ENCODE measurements at regions not wholly inside any gene's neighbourhood (a gene's known extent, or its start where the extent isn't known, plus 50 kb on each side); places are given as distances from the start of the nearest gene placed in this dataset.

GRCh38 chr11:105332171-105332570 is 192.6 kb upstream of the CARD18 start:
- TF ChIP-seq FOXM1 (IDR thresholded peaks at IDR 0.05; ENCODE audit: borderline replicate concordance, low read depth) (no peak), CREB1 (IDR thresholded peaks at IDR 0.05; ENCODE audit: low read depth) (no peak), YY1 (IDR thresholded peaks at IDR 0.05; ENCODE audit: low read depth) (no peak), NFIC (IDR thresholded peaks at IDR 0.05) (no peak), REST (IDR thresholded peaks at IDR 0.05; ENCODE audit: low read depth) (no peak), TEAD4 (IDR thresholded peaks at IDR 0.05) (no peak), EP300 (IDR thresholded peaks at IDR 0.05; ENCODE audit: borderline replicate concordance) (no peak), TCF12 (IDR thresholded peaks at IDR 0.05; ENCODE audit: low read depth) (no peak), RAD21 (IDR thresholded peaks at IDR 0.05; ENCODE audit: low read depth) (no peak), ZBTB7A (IDR thresholded peaks at IDR 0.05; ENCODE audit: low read depth) (no peak)
- TF ChIP-seq, protein P1, sequence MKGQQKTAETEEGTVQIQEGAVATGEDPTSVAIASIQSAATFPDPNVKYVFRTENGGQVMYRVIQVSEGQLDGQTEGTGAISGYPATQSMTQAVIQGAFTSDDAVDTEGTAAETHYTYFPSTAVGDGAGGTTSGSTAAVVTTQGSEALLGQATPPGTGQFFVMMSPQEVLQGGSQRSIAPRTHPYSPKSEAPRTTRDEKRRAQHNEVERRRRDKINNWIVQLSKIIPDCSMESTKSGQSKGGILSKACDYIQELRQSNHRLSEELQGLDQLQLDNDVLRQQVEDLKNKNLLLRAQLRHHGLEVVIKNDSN (IDR thresholded peaks at IDR 0.05): no peak
- TF ChIP-seq, protein P2, sequence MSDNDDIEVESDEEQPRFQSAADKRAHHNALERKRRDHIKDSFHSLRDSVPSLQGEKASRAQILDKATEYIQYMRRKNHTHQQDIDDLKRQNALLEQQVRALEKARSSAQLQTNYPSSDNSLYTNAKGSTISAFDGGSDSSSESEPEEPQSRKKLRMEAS (IDR thresholded peaks at IDR 0.05): no peak
